Type B pancreatic cell (in vitro differentiated cells): ENCODE measurements at regions not wholly inside any gene's neighbourhood (a gene's known extent, or its start where the extent isn't known, plus 50 kb on each side); places are given as distances from the start of the nearest gene placed in this dataset.

Experiments used
- DNase-seq: peaks from one replicate; pipeline ENCODE4 v3.0.0; 2021; ENCODE audit warnings: mixed read lengths; ENCODE audit not compliant: unreplicated experiment; ENCODE audit errors: extremely low spot score
- H3K27ac Mint-ChIP-seq: 2 replicates; pipeline ENCODE4 v1.8.0; 2021; ENCODE audit warnings: mild to moderate bottlenecking, mixed read lengths
- H3K27me3 Mint-ChIP-seq: 2 replicates; pipeline ENCODE4 v1.8.0; 2021; ENCODE audit warnings: mixed read lengths
- H3K36me3 Mint-ChIP-seq: 2 replicates; pipeline ENCODE4 v1.8.0; 2021; ENCODE audit warnings: mixed read lengths
- H3K4me1 Mint-ChIP-seq: one replicate; pipeline ENCODE4 v1.8.0; 2021; ENCODE audit warnings: mixed read lengths; ENCODE audit not compliant: unreplicated experiment
- H3K4me3 Mint-ChIP-seq: 2 replicates; pipeline ENCODE4 v1.8.0; 2021; ENCODE audit warnings: mild to moderate bottlenecking, mixed read lengths
- H3K9me3 Mint-ChIP-seq: 2 replicates; pipeline ENCODE4 v1.8.0; 2021; ENCODE audit warnings: mixed read lengths
- TF ChIP-seq, protein P1 (sequence below): fragments of 200-600 bp; sonication (generic); conservative IDR thresholded peaks from 2 replicates; pipeline ENCODE4 v1.5.0; 2021; ENCODE audit warnings: antibody characterized with exemption, mild to moderate bottlenecking

DNA sequence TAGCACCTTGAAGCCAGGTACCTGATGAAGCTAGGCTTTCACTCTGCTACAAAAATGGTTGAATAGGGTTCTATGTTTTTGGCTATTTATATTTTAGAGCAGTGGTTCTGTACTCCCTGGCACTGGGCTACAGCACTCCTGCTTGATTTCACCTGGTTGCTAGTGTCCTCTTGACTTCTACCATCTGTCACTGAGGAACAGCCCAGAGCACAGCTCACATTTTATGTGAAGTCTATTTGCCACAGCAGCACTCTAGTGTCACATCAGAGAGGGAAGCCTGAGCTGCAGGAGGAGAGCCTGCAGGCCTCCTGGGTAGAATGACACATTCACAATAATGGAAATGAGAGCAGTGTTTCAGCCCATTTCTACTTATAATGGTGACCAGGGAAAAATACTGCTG, 184.2 kb downstream of the ZNF486 start:
- Mint-ChIP-seq H3K27ac (no peak overlapping the region), H3K36me3 (no peaks in the 10 kb centered on the region), H3K4me1 (no peaks in the 10 kb centered on the region), H3K9me3 (no peaks in the 10 kb centered on the region), H3K4me3 (no peak overlapping the region), H3K27me3 (no peaks in the 10 kb centered on the region)
- DNase-seq, result no peak
- TF ChIP-seq, protein P1, sequence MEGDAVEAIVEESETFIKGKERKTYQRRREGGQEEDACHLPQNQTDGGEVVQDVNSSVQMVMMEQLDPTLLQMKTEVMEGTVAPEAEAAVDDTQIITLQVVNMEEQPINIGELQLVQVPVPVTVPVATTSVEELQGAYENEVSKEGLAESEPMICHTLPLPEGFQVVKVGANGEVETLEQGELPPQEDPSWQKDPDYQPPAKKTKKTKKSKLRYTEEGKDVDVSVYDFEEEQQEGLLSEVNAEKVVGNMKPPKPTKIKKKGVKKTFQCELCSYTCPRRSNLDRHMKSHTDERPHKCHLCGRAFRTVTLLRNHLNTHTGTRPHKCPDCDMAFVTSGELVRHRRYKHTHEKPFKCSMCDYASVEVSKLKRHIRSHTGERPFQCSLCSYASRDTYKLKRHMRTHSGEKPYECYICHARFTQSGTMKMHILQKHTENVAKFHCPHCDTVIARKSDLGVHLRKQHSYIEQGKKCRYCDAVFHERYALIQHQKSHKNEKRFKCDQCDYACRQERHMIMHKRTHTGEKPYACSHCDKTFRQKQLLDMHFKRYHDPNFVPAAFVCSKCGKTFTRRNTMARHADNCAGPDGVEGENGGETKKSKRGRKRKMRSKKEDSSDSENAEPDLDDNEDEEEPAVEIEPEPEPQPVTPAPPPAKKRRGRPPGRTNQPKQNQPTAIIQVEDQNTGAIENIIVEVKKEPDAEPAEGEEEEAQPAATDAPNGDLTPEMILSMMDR, result no peak

DNA sequence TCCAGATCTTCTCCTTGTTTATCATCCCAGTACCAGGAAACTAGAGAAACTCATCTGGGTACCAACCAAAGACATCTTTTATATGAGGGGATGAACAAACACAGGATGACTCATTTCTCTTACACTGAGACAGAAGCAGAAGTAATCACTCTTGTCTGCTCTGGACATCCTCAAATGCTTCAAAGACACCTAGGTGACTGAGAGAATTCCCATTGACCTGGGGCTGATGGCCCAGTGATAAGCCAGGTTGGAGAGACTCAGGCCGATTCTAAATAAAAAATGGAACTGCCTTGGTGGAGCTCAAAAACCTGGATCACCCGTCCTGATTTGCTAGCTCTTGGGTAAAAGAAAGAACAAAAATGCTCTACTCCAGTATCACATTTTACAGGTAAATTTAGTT, 182.2 kb downstream of the ZNF486 start:
- Mint-ChIP-seq H3K4me3 (no peak overlapping the region), H3K4me1 (no peaks in the 10 kb centered on the region), H3K27me3 (no peaks in the 10 kb centered on the region), H3K27ac (no peak overlapping the region), H3K36me3 (no peaks in the 10 kb centered on the region), H3K9me3 (no peaks in the 10 kb centered on the region)
- TF ChIP-seq, protein P1, result no peak
- no peak for DNase-seq

DNA sequence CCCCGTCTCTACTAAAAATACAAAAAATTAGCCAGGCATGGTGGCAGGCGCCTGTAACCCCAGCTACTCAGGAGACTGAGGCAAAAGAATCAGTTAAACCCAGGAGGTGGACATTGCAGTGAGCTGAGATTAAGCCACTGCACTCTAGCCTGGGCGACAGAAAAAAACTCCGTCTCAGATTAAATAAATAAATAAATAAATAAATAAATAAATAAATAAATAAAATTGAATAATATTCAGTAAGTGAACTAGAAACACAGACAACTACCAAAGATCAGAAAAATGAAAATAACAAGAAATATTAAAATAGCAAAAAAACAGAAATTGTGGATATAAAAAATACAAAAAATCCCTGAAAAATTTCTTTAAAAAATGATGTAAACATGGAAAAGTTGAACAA, 172.4 kb downstream of the ZNF486 start:
- H3K27me3 Mint-ChIP-seq, result no peaks in the 10 kb centered on the region
- no peak for DNase-seq
- no peaks in the 10 kb centered on the region for H3K9me3 Mint-ChIP-seq
- H3K36me3 Mint-ChIP-seq, result no peaks in the 10 kb centered on the region
- TF ChIP-seq, protein P1, result no peak
- H3K4me1 Mint-ChIP-seq, result no peaks in the 10 kb centered on the region
- H3K27ac Mint-ChIP-seq, result no peak overlapping the region
- H3K4me3 Mint-ChIP-seq, result no peak overlapping the region

GRCh38 chr19:20334760-20335159, 167.7 kb downstream of the ZNF486 start:
- no peaks in the 10 kb centered on the region for H3K4me1 Mint-ChIP-seq

DNA sequence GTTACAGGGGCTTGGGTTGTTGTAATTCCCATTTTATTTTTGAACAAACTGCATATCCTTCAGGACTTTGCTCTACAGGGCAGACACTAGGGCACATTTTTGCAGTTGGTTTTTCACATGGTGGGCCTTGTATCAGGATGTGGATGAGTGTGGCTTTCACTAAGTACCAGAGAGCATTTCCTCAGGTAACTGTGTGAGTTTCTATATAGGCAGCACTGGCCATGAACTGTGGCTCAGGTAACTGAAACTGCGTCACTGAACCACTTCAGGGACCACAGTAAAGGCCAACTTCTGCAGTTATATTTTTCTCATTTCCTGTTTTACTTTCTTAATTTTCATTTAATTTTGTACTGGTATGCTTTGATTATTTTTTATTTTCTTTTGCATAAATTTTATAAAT, 166.5 kb downstream of the ZNF486 start:
- DNase-seq, result no peak
- TF ChIP-seq, protein P1, result no peak
- Mint-ChIP-seq H3K9me3 (no peaks in the 10 kb centered on the region), H3K27ac (no peak overlapping the region), H3K27me3 (no peaks in the 10 kb centered on the region), H3K4me1 (no peaks in the 10 kb centered on the region), H3K36me3 (no peaks in the 10 kb centered on the region), H3K4me3 (no peak overlapping the region)

More at GRCh38 chr19:20334760-20335159, 167.7 kb downstream of the ZNF486 start:
- Mint-ChIP-seq H3K36me3 (no peaks in the 10 kb centered on the region), H3K4me3 (no peak overlapping the region), H3K27me3 (no peaks in the 10 kb centered on the region), H3K27ac (no peak overlapping the region), H3K9me3 (no peaks in the 10 kb centered on the region)
- TF ChIP-seq, protein P1, result no peak
- DNase-seq, result no peak

DNA sequence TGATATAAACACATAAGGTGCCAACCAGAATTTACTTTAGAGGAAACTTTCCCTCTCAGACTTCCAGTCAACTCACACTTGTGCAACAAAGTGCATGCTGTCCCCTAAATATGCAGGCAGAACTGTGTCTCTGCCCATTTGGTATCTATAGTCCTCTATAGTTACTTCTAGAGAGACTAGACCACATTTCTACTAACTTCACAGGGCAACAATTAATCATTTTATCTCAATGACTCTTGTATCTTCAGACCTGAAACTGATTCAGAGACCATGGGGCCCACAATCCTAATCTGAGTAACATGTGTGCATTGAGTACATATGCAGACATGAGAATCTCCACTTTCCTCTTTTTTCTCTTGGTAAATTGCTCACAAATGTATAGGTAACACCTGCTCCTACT, 158.1 kb downstream of the ZNF486 start:
- Mint-ChIP-seq H3K4me3 (no peak overlapping the region), H3K9me3 (no peaks in the 10 kb centered on the region), H3K4me1 (no peaks in the 10 kb centered on the region), H3K36me3 (no peaks in the 10 kb centered on the region), H3K27ac (no peak overlapping the region), H3K27me3 (no peaks in the 10 kb centered on the region)
- TF ChIP-seq, protein P1, result no peak
- DNase-seq, result no peak
